GM19023 (cell line): ENCODE measurements at regions not wholly inside any gene's neighbourhood (a gene's known extent, or its start where the extent isn't known, plus 50 kb on each side); places are given as distances from the start of the nearest gene placed in this dataset.
"Not testable (repeated sequence)": the region's sequence is repeated elsewhere in the genome, so short reads cannot be mapped to it uniquely, and the experiment has no call there.

Source experiments
- ATAC-seq: cut with Tn5 transposase; IDR thresholded peaks from one replicate; pipeline ENCODE4 v1.9.1; 2021; ENCODE audit warnings: mild to moderate bottlenecking, moderate library complexity; ENCODE audit not compliant: unreplicated experiment

- ATAC-seq: no peak
Measured at GRCh38 chr6:165012183-165012582, 297.2 kb downstream of the C6orf118 start.

- no peak for ATAC-seq
Measured at GRCh38 chr6:165010556-165011535, 298.6 kb downstream of the C6orf118 start.

GRCh38 chr6:165008971-165009370 lies 300.4 kb downstream of the C6orf118 start:
- no peak for ATAC-seq

GRCh38 chr6:165002866-165003265 lies 306.5 kb downstream of the C6orf118 start:
- ATAC-seq: no peak

- ATAC-seq: no peak
Measured at GRCh38 chr6:165002358-165002757, 307.0 kb downstream of the C6orf118 start.

GRCh38 chr6:165001502-165002157 lies 307.8 kb downstream of the C6orf118 start:
- ATAC-seq: no peak

GRCh38 chr6:164998297-164998696 lies 311.1 kb downstream of the C6orf118 start:
- no peak for ATAC-seq

GRCh38 chr6:164996838-164997237 lies 312.6 kb downstream of the C6orf118 start:
- ATAC-seq: no peak

- ATAC-seq: no peak
Measured at GRCh38 chr6:164991573-164991972, 317.8 kb downstream of the C6orf118 start.

- ATAC-seq: no peak
Measured at GRCh38 chr6:164990901-164991300, 318.5 kb downstream of the C6orf118 start.

- ATAC-seq: no peak
Measured at GRCh38 chr6:164982389-164982788, 327.0 kb downstream of the C6orf118 start.

GRCh38 chr6:164967102-164967501 lies 342.3 kb downstream of the C6orf118 start:
- no peak for ATAC-seq

- ATAC-seq: no peak
Measured at GRCh38 chr6:164962805-164963204, 346.6 kb downstream of the C6orf118 start.

- ATAC-seq: no peak
Measured at GRCh38 chr6:164947164-164947563, 362.2 kb downstream of the C6orf118 start.

GRCh38 chr6:164942271-164942670 lies 367.1 kb downstream of the C6orf118 start:
- ATAC-seq: no peak

- ATAC-seq: not testable (repeated sequence)
Measured at GRCh38 chr6:164933238-164933794, 376.1 kb downstream of the C6orf118 start.

- no peak for ATAC-seq
Measured at GRCh38 chr6:164929408-164929977, 379.9 kb downstream of the C6orf118 start.

GRCh38 chr6:164928728-164929407 lies 380.5 kb downstream of the C6orf118 start:
- ATAC-seq: no peak

- no peak for ATAC-seq
Measured at GRCh38 chr6:164928057-164928727, 381.2 kb downstream of the C6orf118 start.
